Natural killer cell (primary cell): ENCODE measurements at regions not wholly inside any gene's neighbourhood (a gene's known extent, or its start where the extent isn't known, plus 50 kb on each side); places are given as distances from the start of the nearest gene placed in this dataset.
"Not testable (repeated sequence)": the region's sequence is repeated elsewhere in the genome, so short reads cannot be mapped to it uniquely, and the experiment has no call there.

ENCODE experiments used
- ATAC-seq, 3 donors: fragments of 150-1000 bp in 2 of 3; fragments of 200-7000 bp in 1 of 3; cut with Tn5 transposase; 1 replicate in 1 of 3; 2 replicates in 2 of 3; pipeline ENCODE4 v1.10.0; 2021; ENCODE audit warnings: mild to moderate bottlenecking in 2 of 3, moderate library complexity in 2 of 3
- DNase-seq, 2 donors: peaks; one replicate each; pipeline versions ENCODE4 v3.0.0 to v3.0.0-alpha.2; 2013 to 2021; ENCODE audit warnings: mixed read lengths in 1 of 2
- H3K27ac ChIP-seq: one replicate; pipeline ENCODE4 v1.5.1; 2013; ENCODE audit warnings: mild to moderate bottlenecking, low read length
- H3K27me3 ChIP-seq: one replicate; pipeline ENCODE4 v1.6.1; 2013; ENCODE audit warnings: low read length; ENCODE audit not compliant: control insufficient read depth, insufficient read depth
- H3K36me3 ChIP-seq: one replicate; pipeline ENCODE4 v1.6.1; 2013; ENCODE audit warnings: low read length; ENCODE audit not compliant: control insufficient read depth, insufficient read depth
- H3K4me1 ChIP-seq: one replicate; pipeline ENCODE4 v1.6.1; 2013; ENCODE audit warnings: low read length; ENCODE audit not compliant: control insufficient read depth, insufficient read depth
- H3K4me3 ChIP-seq: one replicate; pipeline ENCODE4 v1.5.1; 2013; ENCODE audit warnings: low read length
- H3K9me3 ChIP-seq: one replicate; pipeline ENCODE4 v1.6.1; 2013; ENCODE audit warnings: low read length; ENCODE audit not compliant: control insufficient read depth, insufficient read depth
- H3K27ac Mint-ChIP-seq, 2 donors: one replicate each; pipeline ENCODE4 v1.8.0; 2022; ENCODE audit warnings: mild to moderate bottlenecking in 2 of 2, mixed read lengths in 2 of 2, moderate library complexity in 1 of 2
- H3K27me3 Mint-ChIP-seq, 2 donors: one replicate each; pipeline ENCODE4 v1.8.0; 2022; ENCODE audit warnings: low read depth in 2 of 2, mixed read lengths in 2 of 2
- H3K36me3 Mint-ChIP-seq: one replicate; pipeline ENCODE4 v1.8.0; 2022; ENCODE audit warnings: mixed read lengths
- H3K4me1 Mint-ChIP-seq, 2 donors: one replicate each; pipeline ENCODE4 v1.8.0; 2022; ENCODE audit warnings: mixed read lengths in 2 of 2
- H3K4me3 Mint-ChIP-seq: one replicate; pipeline ENCODE4 v1.8.0; 2022; ENCODE audit warnings: mild to moderate bottlenecking, moderate library complexity, mixed read lengths
- H3K9me3 Mint-ChIP-seq, 2 donors: one replicate each; pipeline ENCODE4 v1.8.0; 2022; ENCODE audit warnings: mixed read lengths in 2 of 2
- CTCF ChIP-seq: fragments of 200-600 bp; IDR thresholded peaks from one replicate; pipeline ENCODE4 v1.8.0; 2022; ENCODE audit warnings: antibody characterized with exemption
- WGBS: methylation state at CpG from one replicate; pipeline ENCODE4 v1.1.7; 2013; ENCODE audit warnings: missing lambda C conversion rate; ENCODE audit not compliant: insufficient coverage; 5-methylcytosine and 5-hydroxymethylcytosine counted together
- intact Hi-C: fragments of 100-400 bp; cut with micrococcal nuclease; formaldehyde crosslinking; loops from one replicate; pipeline ENCODE4 v1.14.2; 2022

DNA sequence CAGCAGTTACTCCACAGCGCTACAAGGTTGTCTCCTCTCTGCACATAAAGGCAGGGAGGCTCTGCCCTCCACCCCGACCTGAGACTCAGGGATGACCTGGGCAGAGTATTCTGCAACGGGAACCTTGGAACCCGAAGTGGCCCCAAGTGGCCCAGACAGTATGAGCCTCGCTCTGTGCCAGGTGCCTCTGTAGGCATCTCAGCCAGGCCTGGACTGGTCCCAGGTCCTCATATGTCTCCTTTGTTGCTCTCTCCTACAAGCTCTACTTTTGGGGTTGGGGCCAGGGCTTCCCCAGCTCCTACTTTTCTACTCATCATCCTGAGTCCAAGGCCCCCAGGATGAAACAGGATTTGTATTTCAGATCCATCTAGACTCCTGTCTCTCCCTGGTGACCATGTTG lies 241.5 kb upstream of the PRSS1 start:
- no peak for TF ChIP-seq CTCF
- Histone ChIP-seq H3K36me3 (no peaks in the 10 kb centered on the region), H3K4me3 (no peak overlapping the region), H3K27ac (no peak overlapping the region), H3K9me3 (no peaks in the 10 kb centered on the region), H3K4me1 (no peaks in the 10 kb centered on the region), H3K27me3 (no peaks in the 10 kb centered on the region)
- Mint-ChIP-seq H3K36me3 (no peaks in the 10 kb centered on the region), H3K27ac (no peak overlapping the region), H3K27me3 (peaks cover 0 to 13% of the 10 kb centered on the region in 2 donors), H3K4me1 (peaks cover 0 to 4% of the 10 kb centered on the region in 2 donors), H3K4me3 (no peak overlapping the region), H3K9me3 (no peaks in the 10 kb centered on the region)
- DNase-seq (no peak), ATAC-seq (no peak)
- 93% methylated on average over 5 of the region's 5 CpGs for WGBS
- intact Hi-C loops, result no loop called here

- H3K4me1 Mint-ChIP-seq, H3K4me1 ChIP-seq, H3K27me3 ChIP-seq, H3K36me3 ChIP-seq, intact Hi-C loops, H3K4me3 ChIP-seq, DNase-seq, H3K4me3 Mint-ChIP-seq, H3K27ac Mint-ChIP-seq, H3K27ac ChIP-seq, H3K9me3 ChIP-seq, H3K36me3 Mint-ChIP-seq, H3K9me3 Mint-ChIP-seq, ATAC-seq: not testable (repeated sequence)
- H3K27me3 Mint-ChIP-seq, result peaks cover 0 to 13% of the 10 kb centered on the region in 2 donors
- whole genome bisulfite sequencing, result 81% methylated on average over 5 of the region's 5 CpGs
Observed at GRCh38 chr7:142507066-142507465, 242.2 kb upstream of the PRSS1 start.

GRCh38 chr7:142506601-142507000 lies 242.7 kb upstream of the PRSS1 start:
- WGBS, result 86% methylated on average over 3 of the region's 3 CpGs
- intact Hi-C loops, result no loop called here
- no peak for ATAC-seq
- no peak overlapping the region for H3K4me3 Mint-ChIP-seq
- Histone ChIP-seq H3K36me3 (no peaks in the 10 kb centered on the region), H3K27me3 (no peaks in the 10 kb centered on the region), H3K9me3 (no peaks in the 10 kb centered on the region), H3K4me1 (no peaks in the 10 kb centered on the region), H3K4me3 (no peak overlapping the region), H3K27ac (no peak overlapping the region)
- H3K27ac Mint-ChIP-seq, result no peak overlapping the region
- no peaks in the 10 kb centered on the region for H3K9me3 Mint-ChIP-seq
- peaks cover 0 to 13% of the 10 kb centered on the region in 2 donors for H3K27me3 Mint-ChIP-seq
- no peaks in the 10 kb centered on the region for H3K36me3 Mint-ChIP-seq
- no peak for DNase-seq
- TF ChIP-seq CTCF, result no peak
- peaks cover 0 to 4% of the 10 kb centered on the region in 2 donors for H3K4me1 Mint-ChIP-seq

DNA sequence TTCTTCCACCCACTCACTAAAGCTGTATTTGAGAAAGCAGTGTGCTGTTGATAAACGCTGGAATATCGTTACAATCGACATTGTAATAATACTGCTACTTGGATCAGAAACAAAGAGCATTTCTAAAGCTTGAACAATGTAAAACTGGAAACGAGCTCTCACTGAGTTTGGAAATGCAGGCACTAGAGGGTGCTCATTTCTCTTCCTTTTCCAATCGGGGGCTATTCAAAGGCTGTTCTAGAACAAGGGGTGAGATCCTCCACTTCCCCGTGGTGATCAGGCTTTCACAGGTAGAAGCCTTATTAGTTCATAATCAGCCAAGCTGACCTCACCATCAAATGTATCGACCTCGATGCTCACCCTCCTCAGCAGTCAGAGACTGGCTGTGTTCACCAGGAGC lies 245.3 kb upstream of the PRSS1 start:
- H3K36me3 ChIP-seq, H3K4me3 ChIP-seq, H3K9me3 Mint-ChIP-seq, H3K4me1 Mint-ChIP-seq, H3K27ac Mint-ChIP-seq, H3K9me3 ChIP-seq, H3K4me3 Mint-ChIP-seq, H3K27ac ChIP-seq, ATAC-seq, intact Hi-C loops, H3K27me3 ChIP-seq, H3K4me1 ChIP-seq, DNase-seq, H3K36me3 Mint-ChIP-seq: not testable (repeated sequence)
- H3K27me3 Mint-ChIP-seq, result peaks cover 0 to 13% of the 10 kb centered on the region in 2 donors
- WGBS, result 86% methylated on average over 2 of the region's 8 CpGs

DNA sequence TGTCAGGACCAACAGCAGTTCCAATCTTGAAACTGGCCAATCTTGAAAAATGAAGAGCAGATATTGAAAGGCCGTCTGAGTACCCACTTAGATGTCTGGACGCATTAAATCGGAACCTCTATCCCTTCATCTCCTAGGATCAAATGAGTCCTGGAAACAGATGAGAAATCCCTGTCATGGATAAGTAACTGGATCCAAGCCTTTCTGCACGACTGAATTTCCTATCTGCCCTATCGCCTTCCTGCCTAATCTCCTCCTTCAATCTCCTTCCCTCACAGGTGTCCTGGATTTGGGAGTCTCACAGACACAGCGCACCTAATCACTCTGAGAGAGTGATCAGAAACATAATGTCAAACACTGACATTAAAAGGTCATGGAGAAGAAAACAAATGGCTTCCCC lies 245.2 kb upstream of the PRSS58 start:
- Mint-ChIP-seq H3K27me3 (peaks cover 0 to 13% of the 10 kb centered on the region in 2 donors), H3K4me3 (no peak overlapping the region)
- intact Hi-C loops, result no loop called here

More for the DNA sequence above, 245.2 kb upstream of the PRSS58 start:
- Mint-ChIP-seq H3K36me3 (no peaks in the 10 kb centered on the region), H3K27ac (no peak overlapping the region), H3K4me1 (peaks cover 0 to 4% of the 10 kb centered on the region in 2 donors), H3K9me3 (no peaks in the 10 kb centered on the region)
- DNase-seq, result no peak
- no peak for ATAC-seq
- no peak overlapping the region for H3K4me3 ChIP-seq
- no peak for TF ChIP-seq CTCF
- no peaks in the 10 kb centered on the region for H3K4me1 ChIP-seq
- H3K36me3 ChIP-seq, result no peaks in the 10 kb centered on the region
- H3K9me3 ChIP-seq, result no peaks in the 10 kb centered on the region
- 96% methylated on average over 5 of the region's 6 CpGs for WGBS
- no peak overlapping the region for H3K27ac ChIP-seq
- no peaks in the 10 kb centered on the region for H3K27me3 ChIP-seq
